Skeletal muscle tissue (tissue), 3 donors: ENCODE measurements at regions not wholly inside any gene's neighbourhood (a gene's known extent, or its start where the extent isn't known, plus 50 kb on each side); places are given as distances from the start of the nearest gene placed in this dataset.

Experiments used
- H3K27ac ChIP-seq: one replicate; pipeline ENCODE4 v1.7.0; 2013; ENCODE audit warnings: mild to moderate bottlenecking, low read depth, low read length, inconsistent platforms
- H3K27me3 ChIP-seq, 3 donors: one replicate each; pipeline ENCODE4 v1.7.0; 2013; ENCODE audit warnings: low read length in 3 of 3; ENCODE audit not compliant: control insufficient read depth in 3 of 3, insufficient read depth in 3 of 3
- H3K36me3 ChIP-seq, 3 donors: one replicate each; pipeline ENCODE4 v1.7.0; 2013; ENCODE audit warnings: low read length in 3 of 3; ENCODE audit not compliant: control insufficient read depth in 3 of 3, insufficient read depth in 3 of 3
- H3K4me1 ChIP-seq, 3 donors: one replicate each; pipeline ENCODE4 v1.7.0; 2013; ENCODE audit warnings: low read length in 3 of 3, mild to moderate bottlenecking in 3 of 3; ENCODE audit not compliant: control insufficient read depth in 3 of 3, insufficient read depth in 3 of 3
- H3K4me3 ChIP-seq, 3 donors: one replicate each; pipeline ENCODE4 v1.7.0; 2013; ENCODE audit warnings: low read length in 3 of 3
- H3K9ac ChIP-seq, 3 donors: one replicate each; pipeline ENCODE4 v1.7.0; 2013; ENCODE audit warnings: low read length in 3 of 3, mild to moderate bottlenecking in 3 of 3, moderate library complexity in 2 of 3, low read depth in 1 of 3
- H3K9me3 ChIP-seq, 3 donors: one replicate each; pipeline ENCODE4 v1.7.0; 2013; ENCODE audit warnings: low read length in 3 of 3; ENCODE audit not compliant: control insufficient read depth in 3 of 3
- donor health status: Osteomylitis.

DNA sequence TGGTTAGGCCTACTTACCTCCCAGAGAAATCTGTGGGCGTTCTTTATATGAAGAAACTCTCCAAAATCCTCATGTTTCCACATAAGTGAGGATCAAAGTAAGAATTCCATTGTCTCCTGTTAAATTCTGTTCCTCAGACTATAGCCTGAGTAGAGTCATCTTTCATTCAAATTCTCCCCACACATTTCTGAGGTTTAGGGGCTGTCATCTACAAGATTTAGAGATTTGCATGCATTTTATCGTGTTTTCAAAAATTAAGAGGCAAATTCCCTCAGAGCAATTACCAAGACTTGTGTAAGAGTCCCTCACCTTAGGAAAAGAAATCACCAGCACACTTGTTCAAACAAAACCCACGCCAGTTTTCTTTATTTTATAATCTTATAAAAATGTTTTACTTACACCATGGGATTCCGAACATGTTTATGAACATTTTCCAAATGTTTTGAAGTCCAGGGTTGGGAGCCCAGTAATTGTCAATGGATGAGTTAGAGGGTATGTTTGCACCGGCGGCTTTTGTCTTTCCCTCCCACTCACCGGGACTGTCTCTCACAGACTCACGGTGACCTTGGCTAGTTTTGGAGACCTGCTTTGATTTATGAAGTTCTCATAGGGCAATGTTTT lies 367.6 kb downstream of the ENC1 start:
- no peak overlapping the region for H3K4me3 ChIP-seq
- no peaks in the 10 kb centered on the region for H3K36me3 ChIP-seq
- no peak overlapping the region for H3K9ac ChIP-seq
- no peaks in the 10 kb centered on the region for H3K27me3 ChIP-seq
- H3K9me3 ChIP-seq, result no peaks in the 10 kb centered on the region
- H3K27ac ChIP-seq, result no peak overlapping the region
- no peaks in the 10 kb centered on the region for H3K4me1 ChIP-seq

GRCh38 chr5:74272024-74272775 lies 368.3 kb downstream of the ENC1 start:
- no peaks in the 10 kb centered on the region for H3K9me3 ChIP-seq
- no peaks in the 10 kb centered on the region for H3K36me3 ChIP-seq
- H3K4me3 ChIP-seq, result no peak overlapping the region
- H3K27ac ChIP-seq, result no peak overlapping the region
- H3K9ac ChIP-seq, result no peak overlapping the region
- H3K27me3 ChIP-seq, result no peaks in the 10 kb centered on the region
- no peaks in the 10 kb centered on the region for H3K4me1 ChIP-seq

GRCh38 chr5:74268297-74268696 lies 372.2 kb downstream of the ENC1 start:
- Histone ChIP-seq H3K4me3 (no peak overlapping the region), H3K9ac (no peak overlapping the region), H3K9me3 (no peaks in the 10 kb centered on the region), H3K27ac (no peak overlapping the region), H3K27me3 (no peaks in the 10 kb centered on the region), H3K36me3 (no peaks in the 10 kb centered on the region), H3K4me1 (no peaks in the 10 kb centered on the region)

DNA sequence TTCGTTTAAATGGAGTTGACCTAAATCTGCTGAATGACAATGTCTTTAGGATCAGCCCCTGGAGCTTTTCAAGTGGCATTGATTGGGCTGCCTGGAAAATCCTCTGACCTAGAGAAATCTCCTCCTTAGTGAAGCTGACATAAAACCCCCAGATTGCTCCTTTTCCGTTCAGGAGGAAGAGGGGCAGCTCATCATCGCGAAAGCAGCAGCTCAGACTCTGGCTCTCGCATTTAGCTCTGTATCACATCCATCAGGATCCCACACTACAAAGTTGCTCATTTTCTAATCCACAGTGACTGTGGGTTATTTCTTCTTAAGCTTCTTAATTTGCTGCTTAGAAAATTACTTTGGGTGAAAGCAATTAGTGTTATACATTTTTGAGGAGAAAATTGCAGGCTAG lies 373.7 kb downstream of the ENC1 start:
- Histone ChIP-seq H3K9ac (no peak overlapping the region), H3K9me3 (no peaks in the 10 kb centered on the region), H3K4me1 (peaks cover 0 to 6% (median 3%) of the 10 kb centered on the region in 3 donors), H3K4me3 (no peak overlapping the region), H3K36me3 (no peaks in the 10 kb centered on the region), H3K27me3 (no peaks in the 10 kb centered on the region), H3K27ac (no peak overlapping the region)

- Histone ChIP-seq H3K27me3 (no peaks in the 10 kb centered on the region), H3K36me3 (no peaks in the 10 kb centered on the region), H3K4me3 (no peak overlapping the region), H3K27ac (no peak overlapping the region), H3K9ac (no peak overlapping the region), H3K4me1 (peaks cover 0 to 7% (median 3%) of the 10 kb centered on the region in 3 donors), H3K9me3 (no peaks in the 10 kb centered on the region)
These were observed 374.4 kb downstream of the ENC1 start for GRCh38 chr5:74266132-74266531.

DNA sequence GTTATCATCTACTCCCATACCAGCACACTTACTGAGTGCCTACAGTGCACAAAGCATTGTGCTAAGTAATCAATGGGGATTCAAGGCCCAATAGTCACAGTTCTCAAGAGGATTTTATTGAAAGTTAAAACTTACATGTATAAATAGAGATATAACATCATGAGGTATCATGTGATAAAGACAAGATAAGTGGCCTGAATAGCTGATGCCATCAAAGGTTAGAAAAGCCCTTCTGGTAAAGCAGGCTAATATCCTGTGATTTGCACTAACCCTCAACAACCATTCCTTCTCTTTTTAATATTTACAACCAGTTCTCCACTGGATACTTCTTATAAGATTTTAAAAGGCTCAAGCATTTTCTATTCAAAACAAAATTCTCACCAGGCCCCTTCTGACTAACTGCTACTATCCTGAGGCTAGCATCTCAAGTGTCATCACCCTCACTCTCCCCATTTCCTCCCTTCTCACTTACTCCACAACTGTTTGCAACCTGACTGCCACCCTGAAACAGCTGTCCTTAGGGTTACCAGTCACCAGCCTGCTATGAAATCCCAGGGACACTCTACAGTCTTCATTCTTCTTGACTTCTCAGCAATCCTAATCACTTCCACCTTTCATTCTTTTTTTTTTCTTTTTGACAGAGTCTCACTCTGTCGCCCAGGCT lies 377.9 kb downstream of the ENC1 start:
- Histone ChIP-seq H3K4me3 (no peak overlapping the region), H3K9me3 (no peaks in the 10 kb centered on the region), H3K27me3 (no peaks in the 10 kb centered on the region), H3K9ac (no peak overlapping the region), H3K4me1 (peaks cover 3 to 9% (median 4%) of the 10 kb centered on the region in 3 donors), H3K27ac (no peak overlapping the region), H3K36me3 (no peaks in the 10 kb centered on the region)

DNA sequence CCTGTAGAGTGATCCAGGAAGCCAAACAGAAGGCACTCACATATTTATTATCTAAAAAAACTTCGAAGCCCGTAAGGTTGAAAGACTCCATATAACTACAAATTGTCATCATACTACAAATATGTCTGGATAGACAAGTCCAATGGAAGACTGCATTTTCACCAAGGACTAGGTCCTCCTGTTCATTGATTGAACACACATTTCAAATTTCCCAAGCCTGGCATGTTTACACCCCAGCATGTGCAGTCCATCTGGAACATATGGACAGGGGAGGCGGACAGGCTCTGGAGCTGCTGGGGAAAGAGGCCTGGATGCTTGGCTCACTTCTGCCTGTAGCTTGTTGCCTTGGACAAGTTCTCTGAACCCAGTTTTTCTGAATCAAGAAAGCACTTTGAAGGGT lies 378.7 kb downstream of the ENC1 start:
- Histone ChIP-seq H3K4me3 (no peak overlapping the region), H3K4me1 (peaks cover 6 to 10% (median 9%) of the 10 kb centered on the region in 3 donors), H3K27me3 (no peaks in the 10 kb centered on the region), H3K27ac (no peak overlapping the region), H3K9ac (no peak overlapping the region), H3K36me3 (no peaks in the 10 kb centered on the region), H3K9me3 (no peaks in the 10 kb centered on the region)

DNA sequence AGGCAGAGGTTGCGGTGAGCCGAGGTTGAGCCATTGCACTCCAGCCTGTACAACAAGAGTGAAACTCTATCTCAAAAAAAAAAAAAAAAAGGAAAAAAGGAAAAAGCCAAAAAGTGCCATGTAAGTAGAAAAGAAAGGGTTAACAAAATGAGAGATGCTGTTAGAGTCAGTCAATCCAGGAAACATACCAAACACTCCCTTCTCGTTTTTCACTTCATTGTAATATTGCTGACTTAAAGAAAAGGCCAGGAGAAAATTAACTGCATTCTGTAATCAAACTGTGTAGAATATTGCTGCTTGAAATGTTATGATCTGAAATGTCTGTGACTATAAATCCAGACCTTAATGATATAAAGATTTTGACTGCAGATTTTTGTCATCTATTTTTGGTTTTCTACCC lies 379.1 kb downstream of the ENC1 start:
- H3K9ac ChIP-seq, result no peak overlapping the region
- no peaks in the 10 kb centered on the region for H3K36me3 ChIP-seq
- no peaks in the 10 kb centered on the region for H3K9me3 ChIP-seq
- H3K27me3 ChIP-seq, result no peaks in the 10 kb centered on the region
- H3K4me3 ChIP-seq, result no peak overlapping the region
- H3K4me1 ChIP-seq, result peaks cover 6 to 10% (median 9%) of the 10 kb centered on the region in 3 donors
- no peak overlapping the region for H3K27ac ChIP-seq

- Histone ChIP-seq H3K4me3 (no peak overlapping the region), H3K9ac (no peak overlapping the region), H3K9me3 (no peaks in the 10 kb centered on the region), H3K27ac (no peak overlapping the region), H3K36me3 (no peaks in the 10 kb centered on the region), H3K27me3 (no peaks in the 10 kb centered on the region), H3K4me1 (peaks cover 6 to 10% (median 9%) of the 10 kb centered on the region in 3 donors)
These were observed 381.0 kb downstream of the ENC1 start for GRCh38 chr5:74259572-74259971.

GRCh38 chr5:74258314-74258665 lies 382.2 kb downstream of the ENC1 start:
- Histone ChIP-seq H3K9me3 (no peaks in the 10 kb centered on the region), H3K4me3 (no peak overlapping the region), H3K36me3 (no peaks in the 10 kb centered on the region), H3K27me3 (no peaks in the 10 kb centered on the region), H3K9ac (no peak overlapping the region), H3K4me1 (peaks cover 6 to 10% (median 9%) of the 10 kb centered on the region in 3 donors), H3K27ac (no peak overlapping the region)
